Left forelimb (tissue), 1 donor: ENCODE measurements at regions not wholly inside any gene's neighbourhood (a gene's known extent, or its start where the extent isn't known, plus 50 kb on each side); places are given as distances from the start of the nearest gene placed in this dataset.

Experiments
- DNase-seq: peaks from one replicate; pipeline ENCODE4 v3.0.0-alpha.2; 2018; ENCODE audit warnings: low spot score

- no peak for DNase-seq
Observed at GRCh38 chr21:36630485-36631206, 68.3 kb upstream of the SIM2 start.

- DNase-seq, result no peak
Observed at GRCh38 chr21:36636016-36636415, 62.9 kb upstream of the SIM2 start.

GRCh38 chr21:36636439-36636838 is 62.5 kb upstream of the SIM2 start:
- DNase-seq, result no peak

GRCh38 chr21:36639769-36640168 is 59.1 kb upstream of the SIM2 start:
- DNase-seq, result no peak

GRCh38 chr21:36640174-36640720 is 58.7 kb upstream of the SIM2 start:
- no peak for DNase-seq

GRCh38 chr21:36640721-36641244 is 58.1 kb upstream of the SIM2 start:
- no peak for DNase-seq

GRCh38 chr21:36641346-36641745 is 57.6 kb upstream of the SIM2 start:
- no peak for DNase-seq

GRCh38 chr21:36641886-36642285 is 57.0 kb upstream of the SIM2 start:
- DNase-seq, result peak; percentile 20

GRCh38 chr21:36642777-36643176 is 56.1 kb upstream of the SIM2 start:
- peak; percentile 22 for DNase-seq

GRCh38 chr21:36643374-36644250 is 55.3 kb upstream of the SIM2 start:
- DNase-seq, result peak; percentile 30

GRCh38 chr21:36646011-36646410 is 52.9 kb upstream of the SIM2 start:
- no peak for DNase-seq

GRCh38 chr21:36646645-36647044 is 52.3 kb upstream of the SIM2 start:
- no peak for DNase-seq

GRCh38 chr21:36647279-36648093 is 51.4 kb upstream of the SIM2 start:
- DNase-seq, result no peak
